SK-N-DZ (cell line): ENCODE measurements at regions not wholly inside any gene's neighbourhood (a gene's known extent, or its start where the extent isn't known, plus 50 kb on each side); places are given as distances from the start of the nearest gene placed in this dataset.
A peak's percentile ranks its signal among the peaks of the same experiment; 100 is the strongest.

Experiments
- DNase-seq: peaks from one replicate; pipeline ENCODE4 v3.0.0-alpha.2; 2015; ENCODE audit warnings: low spot score

DNA sequence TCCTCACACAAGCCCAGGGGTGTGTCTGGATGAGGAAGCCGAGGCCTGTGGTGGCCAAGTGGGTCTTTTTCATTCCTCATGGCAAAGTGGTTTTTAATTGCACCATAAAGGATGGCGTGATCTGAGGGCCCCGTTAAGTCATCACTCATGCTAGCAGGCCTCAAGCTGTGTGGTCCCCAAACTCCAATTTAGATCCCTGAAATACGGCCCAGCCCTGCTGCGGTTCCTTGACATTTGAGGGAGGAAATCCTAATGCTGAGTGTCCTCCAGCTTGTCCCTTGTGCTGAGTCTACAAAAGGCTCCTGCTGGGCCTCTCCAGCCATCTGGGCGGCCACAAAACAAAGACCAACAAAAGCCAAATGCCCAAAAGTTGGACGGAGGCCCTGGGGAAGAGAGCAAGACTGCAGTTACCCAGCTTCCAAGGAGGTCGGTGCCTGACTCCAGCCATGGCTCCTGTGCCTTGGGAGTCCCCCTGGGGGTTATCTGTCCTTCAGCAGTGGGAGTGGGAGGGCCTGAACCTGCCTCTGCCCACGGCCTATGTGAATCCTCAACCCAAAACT, 162.3 kb upstream of the PDE10A start:
- DNase-seq = no peak

DNA sequence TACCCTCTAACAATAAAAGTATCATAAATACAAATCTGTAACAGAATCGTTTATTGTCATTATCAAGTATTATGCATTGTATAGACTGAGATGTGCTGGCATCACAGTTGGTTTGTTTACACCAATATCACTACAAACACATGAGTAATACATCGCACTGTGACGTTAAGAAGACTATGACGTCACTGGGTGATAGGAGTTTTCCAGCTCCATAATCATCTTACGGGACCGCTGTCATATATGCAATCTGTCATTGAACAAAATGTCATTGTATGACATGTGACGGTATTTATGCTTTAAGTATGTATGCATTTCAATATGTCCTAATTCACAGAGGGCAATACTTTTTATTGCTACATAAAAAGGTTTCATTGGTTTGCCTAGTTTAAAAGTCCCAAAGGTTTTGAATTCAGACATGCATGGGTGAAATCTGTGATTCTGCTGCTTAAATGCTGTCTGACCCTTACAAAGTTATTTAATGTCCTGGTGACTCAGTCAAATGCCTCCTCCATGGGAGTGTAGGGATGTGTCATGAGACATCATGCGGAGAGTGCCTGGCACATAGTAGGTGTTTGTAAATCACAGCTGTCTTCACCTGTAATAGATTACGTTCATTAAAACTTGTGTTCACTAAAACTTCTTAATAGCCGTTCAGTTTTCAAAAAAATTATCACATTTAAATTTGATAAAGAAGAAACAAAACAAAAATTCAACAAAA, 160.7 kb upstream of the PDE10A start:
- no peak for DNase-seq

DNA sequence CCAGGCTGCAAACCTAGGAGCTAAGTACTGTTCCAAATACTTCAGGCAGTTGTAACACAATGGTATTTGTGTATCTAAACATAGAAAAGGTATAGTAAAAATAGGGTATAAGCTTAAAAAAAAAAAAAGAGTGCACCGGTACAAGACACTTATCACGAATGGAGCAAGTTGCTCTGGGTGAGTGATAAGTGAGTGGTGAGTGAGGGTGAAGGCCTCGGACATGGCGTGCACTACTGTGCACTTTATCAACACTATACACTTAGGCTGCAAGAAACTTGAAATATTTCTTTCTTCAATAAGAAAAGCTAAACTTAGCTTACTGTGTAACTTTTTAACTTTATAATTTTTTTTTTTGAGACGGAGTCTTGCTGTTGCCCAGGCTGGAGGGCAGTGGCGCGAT, 159.5 kb upstream of the PDE10A start:
- no peak for DNase-seq

DNA sequence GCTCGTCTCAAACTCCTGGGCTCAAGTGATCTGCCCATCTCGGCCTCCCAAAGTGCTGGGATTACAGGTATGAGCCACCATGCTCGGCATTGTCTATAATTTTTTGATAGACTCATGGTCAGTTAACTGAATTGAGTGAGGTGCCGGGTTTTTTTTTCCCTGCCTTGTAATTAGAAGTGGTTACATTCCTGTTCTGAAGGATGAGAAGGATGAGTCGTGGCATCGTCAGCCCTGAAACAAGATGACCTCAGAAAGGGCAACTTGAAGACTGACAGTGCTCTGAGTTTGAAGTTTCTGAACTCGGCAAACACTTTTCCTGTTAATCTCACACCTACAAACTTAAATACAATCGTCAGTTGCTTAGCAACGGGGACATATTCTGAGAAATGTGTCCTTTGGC, 158.7 kb upstream of the PDE10A start:
- no peak for DNase-seq

DNA sequence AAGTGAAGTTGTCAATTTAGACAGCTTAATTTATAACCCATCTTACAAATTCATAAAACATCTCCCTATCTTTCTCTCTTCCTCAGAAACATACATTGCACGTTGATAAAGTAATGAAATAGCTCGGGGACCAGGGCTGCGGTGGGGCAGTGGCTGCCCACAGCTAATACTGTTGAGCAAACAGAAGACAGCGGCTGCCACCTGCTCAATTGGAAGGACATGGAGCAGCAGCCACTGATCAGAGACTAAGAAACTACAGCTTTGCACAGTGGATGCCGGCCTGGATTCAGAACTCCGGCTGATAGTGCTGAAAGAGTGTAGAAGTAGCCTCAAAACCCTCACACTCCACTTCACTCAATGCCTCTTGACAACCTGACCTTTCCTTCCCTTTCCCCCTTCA, 157.9 kb upstream of the PDE10A start:
- DNase-seq = no peak

DNA sequence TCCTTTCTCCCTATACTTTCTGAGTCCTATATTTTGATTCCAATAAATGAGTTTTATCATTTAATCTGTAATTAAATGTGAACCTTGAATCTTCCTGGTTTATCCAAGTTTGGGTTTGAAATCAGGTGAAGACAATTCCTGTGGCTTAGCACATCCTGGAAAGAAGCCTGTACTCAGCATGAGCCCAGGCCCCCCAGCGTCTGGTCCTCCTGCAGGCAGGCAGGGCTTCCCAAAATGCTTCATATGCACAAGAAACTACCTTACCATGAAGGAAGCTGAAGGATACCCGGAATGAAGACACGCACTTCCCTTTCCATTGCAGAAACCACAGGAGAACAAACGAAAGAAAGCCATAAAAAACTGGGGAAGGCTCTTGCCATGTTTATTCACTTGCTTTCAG, 157.4 kb upstream of the PDE10A start:
- no peak for DNase-seq

DNA sequence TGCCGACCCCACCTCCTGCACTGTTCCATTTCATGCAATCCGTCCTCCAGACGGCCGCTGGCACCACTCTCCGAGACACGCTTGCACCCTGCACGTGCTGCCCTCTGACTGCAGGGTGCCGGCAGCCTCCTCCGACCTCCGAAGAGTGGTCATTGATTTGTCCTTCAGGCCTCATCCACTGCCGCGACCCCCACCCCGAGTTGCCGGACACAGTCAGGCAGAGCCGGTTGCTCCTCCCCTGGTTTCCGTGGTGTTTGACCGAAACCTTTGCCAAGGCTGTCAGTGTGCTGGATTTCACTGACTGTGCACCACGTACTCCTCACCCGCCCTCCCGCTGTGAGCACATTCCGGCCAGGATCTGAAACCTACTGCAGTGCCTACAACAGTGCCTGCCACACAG, 156.4 kb upstream of the PDE10A start:
- no peak for DNase-seq

DNA sequence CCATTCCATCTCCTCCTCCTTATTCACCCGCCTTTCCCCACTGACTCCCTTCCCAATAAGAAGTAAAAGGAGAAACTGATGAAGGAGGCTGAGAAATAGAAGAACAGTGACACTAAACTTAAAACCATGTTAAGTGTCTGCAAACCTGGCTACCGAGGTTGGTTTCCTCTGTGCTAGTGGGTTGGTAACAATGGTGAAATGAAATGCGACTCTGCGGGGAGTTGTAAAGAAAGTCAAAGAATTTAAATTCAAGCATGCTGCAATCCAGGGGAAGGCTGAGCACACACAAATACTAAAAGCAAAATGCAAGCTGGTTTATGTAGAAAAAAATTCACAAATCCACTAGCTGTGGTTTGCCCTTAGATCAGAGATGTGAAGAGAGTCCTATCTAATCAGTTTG, 155.2 kb upstream of the PDE10A start:
- DNase-seq = no peak

DNA sequence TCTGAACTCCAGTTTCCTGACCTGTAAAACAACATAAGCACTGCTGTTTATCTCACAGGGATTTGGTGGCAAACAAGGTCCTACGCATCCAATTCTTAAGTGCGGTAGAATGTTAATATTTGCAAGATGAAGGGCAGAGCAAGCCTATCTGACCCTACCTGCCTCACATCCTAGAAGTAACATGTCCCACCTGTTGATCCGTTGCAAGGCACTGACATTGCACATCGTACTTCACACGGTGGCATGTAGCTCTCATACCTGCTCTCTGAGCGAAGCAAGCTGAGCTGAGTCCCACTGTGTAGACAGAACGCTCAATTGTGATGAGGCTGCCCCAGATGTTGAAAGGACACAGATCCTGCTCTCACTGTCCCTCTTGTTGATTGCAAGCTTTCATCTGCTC, 154.7 kb upstream of the PDE10A start:
- no peak for DNase-seq

DNA sequence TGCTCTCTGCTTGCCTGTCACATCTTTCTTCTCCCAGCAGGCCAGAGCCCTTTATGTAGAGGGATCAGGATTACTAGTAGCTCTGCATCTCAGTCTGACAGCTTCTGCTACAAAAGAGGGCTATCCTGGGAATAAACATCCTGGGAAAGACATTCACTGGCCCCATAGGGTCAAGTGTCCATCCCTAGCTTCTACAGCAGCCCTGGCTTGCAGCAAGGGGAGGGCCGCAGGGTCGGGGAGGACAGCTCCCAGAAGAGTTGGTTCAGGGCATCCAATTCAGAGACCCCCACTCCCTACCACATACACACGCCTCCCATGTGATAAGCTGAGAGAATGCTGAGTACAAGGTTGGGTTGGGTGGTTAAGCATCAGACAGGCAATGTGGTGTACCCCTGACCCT, 154.1 kb upstream of the PDE10A start:
- DNase-seq = no peak

DNA sequence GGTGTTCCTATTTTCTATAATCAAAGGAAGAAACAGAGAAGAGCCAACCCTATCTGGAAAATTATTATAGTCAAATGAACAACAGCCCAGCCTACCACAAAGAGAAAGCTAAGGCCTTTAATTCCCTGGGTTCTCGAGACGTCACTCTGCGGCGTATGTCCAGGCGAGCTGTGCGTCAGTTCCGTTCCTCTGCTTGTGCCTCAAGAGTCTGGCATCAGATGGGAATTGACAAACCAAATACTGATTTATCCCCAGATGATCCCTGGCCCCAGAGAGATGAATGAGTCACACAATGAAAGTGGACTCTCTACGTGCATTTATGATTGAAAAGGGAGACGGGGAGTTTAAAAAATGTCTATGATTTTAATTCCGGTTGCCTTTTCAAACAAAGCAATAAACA, 151.6 kb upstream of the PDE10A start:
- no peak for DNase-seq

DNA sequence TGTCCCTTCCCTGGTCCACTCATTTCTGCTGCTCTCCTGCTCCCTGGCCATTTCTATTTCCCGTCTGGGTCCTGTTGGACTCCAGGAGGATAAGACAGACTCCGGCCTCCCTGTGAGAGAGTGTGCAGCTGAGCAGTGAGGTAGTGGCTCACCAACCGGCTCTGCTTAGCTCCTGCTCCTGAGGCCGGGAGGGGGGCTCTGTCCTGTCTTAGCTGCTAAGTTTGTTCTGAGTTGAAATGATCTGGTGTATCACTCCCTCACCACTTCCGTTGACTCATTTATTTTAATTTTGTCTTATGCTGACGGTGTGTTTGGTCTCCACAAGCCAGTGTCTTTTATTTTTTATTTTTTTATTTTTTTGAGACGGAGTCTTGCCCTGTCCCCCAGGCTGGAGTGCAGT, 148.5 kb upstream of the PDE10A start:
- no peak for DNase-seq

DNA sequence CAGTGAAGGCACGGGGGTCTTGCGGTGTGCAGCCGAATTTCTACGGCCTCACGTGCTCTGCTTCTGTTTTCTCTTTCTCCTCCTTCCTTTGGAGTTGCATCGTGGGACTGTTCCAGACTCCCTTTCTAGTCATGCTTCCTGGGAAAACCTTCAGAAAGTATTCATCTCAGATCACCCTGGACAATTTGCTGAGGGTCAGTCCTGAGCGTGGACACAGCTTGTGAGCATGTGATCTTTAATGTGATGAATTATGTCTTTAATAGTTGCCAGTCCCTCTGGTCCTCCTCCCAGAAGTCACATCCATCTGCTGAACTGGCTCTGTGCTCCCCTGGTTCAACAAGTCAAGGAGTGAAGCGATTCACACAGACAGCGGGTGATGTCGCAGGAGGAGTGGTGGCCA, 145.0 kb upstream of the PDE10A start:
- no peak for DNase-seq

DNA sequence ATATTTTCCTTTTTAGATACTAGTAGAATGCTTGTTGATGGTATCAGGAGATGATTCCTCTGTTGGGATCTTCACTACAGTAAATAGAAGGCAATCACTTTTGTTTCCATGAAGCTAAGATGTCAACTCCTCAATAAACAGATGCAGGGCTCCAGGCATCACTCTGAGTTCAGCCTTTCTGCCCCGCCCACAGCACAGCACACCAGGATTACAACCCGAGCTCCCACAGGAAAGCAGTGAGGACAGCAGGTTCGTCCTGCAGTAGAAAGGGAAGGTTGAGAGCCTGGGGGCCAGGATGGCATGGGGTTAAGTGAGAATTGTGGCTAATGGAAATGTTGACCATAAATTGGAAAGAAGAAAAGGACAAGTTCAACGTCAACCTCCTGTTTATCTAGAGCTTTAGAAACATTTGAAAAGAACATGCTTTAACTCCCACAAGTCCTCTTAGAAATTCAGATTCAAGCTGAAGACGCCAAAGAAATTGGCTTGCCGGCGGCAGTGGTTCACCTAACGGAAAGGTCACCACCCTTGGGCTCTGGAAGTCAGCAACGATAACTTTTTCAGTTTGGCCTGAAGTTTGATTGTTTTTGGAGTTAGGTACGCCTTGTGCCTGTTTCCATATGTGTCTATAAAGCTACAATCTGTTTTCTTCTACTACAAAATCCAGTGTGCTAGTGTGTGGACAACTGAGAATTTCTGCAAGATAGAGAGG, 144.4 kb upstream of the PDE10A start:
- DNase-seq = no peak

DNA sequence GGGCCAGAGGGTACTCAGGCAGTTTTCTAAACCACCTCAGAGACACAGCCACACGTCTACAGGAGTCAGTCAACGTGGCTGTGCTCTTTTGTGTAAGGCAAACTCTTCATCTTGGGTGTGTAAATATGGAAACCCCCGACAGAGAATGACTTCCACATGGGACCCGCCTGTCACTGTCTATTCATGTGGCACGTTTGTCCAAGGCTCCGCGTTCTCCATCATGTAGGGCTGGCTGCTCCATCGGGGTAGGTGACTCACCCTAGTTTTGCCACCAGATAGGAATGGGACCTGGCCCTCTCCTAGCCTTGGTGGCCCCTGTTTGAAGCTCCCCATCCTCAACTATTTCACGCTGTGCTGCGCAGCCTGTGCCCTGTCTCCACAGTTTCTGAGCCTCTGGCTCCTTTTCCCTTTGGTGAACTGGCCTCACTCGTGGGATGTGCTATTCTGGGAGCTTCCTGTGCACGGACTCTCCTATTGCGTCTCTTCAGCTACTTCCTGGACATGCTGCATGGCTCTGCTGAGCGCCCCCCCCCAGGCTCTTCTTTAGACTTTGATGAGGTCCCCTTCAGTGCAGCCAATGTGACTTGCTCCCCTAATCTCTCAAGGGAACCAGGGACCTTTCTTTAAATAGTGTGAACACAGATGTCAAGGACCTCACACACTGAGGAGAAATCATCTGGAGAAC, 143.2 kb upstream of the PDE10A start:
- no peak for DNase-seq

DNA sequence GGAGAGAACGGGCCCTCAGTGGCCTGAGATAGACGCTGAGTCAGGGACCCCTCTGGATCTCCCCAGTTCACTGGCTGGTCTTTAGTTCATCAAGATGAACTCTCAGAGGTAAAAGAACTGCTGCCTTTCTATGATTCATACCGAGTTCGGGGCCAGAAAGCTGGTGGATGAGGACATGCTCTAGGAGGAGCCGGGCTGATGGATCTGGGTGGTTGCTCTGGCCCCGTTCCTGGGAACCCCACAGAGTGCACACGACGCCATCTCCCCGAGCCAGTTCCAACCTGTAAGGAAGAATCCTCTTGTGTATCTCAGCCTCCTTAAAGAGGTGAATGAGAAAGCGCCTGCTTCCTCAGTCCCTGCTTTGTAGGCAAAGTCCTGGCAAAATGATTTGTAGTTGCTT, 142.6 kb upstream of the PDE10A start:
- DNase-seq = no peak

DNA sequence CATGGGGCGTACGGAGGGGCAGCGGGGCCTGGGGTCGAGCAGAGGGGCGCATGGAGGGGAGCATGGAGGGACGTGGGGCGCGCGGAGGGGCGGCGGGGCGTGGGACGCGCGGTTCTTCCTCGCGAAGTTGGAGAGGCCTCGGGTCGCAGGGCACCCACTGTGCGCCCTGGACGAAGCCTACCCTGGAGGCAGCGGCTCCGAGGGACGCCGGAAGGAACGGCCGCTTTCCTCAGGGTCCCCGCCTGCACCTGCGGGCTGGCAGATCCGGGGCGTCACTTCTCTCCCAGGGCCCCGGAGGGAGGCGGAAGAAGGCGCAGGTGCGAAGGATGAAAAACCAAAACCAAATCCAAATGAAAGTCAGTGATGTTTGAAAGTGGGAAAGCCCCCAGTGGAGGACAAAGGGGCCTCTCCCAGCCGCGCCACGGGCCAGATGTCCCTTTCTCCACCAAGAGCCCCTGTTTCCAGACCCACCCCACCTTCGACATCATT, 142.1 kb upstream of the PDE10A start:
- no peak for DNase-seq

DNA sequence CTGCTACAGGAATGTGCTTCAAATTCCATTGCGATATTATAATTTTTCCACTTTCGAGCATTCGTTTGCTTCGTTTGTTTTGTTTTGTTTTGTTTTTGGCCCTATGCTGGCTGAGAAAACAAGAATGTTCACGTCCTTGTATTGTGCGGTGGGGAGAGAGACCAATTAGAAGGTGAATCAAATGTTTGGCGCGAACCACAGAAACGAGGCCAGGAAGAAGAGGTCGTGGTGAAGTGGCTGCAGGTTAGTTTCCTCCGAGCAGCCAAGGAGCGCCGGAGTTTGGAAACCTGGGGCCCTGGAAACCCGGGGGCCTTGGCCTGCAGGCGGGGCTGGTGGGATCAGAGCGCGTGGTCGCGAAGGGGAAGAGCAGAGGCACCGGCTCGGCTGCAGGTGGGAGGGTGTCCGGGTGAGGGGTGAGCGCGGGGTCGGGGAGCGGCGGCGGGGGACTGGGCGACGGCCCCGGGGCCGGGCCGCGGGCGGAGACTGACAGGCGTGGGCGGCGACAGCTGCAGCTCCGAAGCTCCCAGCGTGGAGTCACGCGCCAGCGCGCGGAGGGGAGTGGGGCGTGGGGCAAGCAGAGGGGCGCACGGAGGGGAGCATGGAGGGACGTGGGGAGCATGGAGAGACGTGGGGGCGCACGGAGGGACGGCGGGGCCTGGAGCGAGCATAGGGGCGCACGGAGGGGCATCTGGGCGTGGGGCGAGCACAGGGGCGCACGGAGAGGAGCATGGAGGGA, 141.5 kb upstream of the PDE10A start:
- no peak for DNase-seq

DNA sequence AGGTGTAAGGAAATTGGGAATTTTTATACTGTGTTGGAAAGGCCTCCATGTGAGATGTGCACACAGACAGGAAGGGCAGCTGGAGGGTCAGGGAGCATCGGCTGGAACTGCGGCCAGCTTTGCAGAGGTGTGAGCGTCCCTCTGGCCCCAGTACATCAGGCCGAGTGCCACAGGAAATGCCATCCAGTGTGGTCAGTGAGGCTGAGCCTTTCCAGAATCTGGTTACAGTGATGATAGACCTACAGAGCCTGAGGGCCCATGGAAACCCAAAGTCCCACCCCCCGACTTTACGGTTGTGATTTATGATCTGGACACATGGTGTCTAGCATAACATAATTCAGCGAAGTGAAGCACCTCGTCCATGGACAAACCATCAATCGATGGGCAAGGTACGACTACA, 137.3 kb upstream of the PDE10A start:
- DNase-seq = no peak

DNA sequence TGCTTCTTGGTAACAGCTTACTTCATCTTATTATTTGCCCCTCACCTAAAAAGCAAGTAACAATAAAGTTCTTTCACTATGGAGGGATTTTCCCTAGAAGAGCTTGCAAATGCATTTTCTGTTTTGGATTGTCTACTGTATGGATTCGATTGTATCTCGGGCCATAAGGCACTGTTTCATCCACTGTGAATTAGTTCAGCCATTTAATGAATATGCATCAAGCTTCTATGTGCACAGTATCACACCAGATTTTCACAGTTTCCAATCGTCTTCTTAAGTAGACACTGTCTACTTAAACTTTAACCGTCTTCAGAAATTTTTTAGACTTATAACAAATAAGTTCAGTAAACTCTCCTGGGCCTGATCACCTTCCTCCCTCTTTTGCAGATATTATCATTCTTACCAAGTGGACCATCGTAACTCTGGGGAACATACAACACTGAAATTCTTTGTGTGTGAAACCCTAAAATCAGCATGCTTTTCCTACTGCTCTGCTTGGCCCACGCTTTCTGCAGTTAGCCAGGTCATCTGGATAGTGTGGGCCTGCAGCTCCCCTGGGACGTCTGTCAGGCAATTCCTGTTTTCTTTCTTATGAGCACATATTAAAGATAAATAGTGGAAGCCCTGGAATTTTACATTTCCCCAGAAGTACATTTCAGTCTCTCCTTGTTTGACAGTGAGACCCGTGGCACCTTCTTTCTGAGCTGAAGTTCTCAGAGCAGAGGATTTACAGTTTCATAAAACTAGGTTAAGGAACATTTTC, 136.5 kb upstream of the PDE10A start:
- DNase-seq = peak; percentile 9

DNA sequence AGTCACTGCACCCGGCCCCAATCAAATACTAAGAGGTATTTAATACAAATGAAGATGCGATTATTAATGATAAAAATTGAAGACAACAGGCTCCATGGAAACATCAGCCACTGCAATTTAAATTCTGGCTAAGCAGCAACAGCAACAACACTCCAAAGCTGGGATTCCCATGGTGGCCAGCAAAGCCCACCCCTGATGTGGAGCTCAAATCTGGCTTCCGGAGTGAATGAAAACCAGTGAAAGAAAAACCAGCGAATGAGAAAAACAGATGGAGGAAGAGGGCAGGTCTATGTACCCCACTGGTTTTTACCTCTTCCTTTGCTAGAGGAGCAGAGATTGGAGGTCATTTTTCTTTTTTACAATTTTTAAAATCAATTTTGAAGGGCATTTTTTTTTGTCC, 135.9 kb upstream of the PDE10A start:
- no peak for DNase-seq
